Liver (tissue), 8 donors: ENCODE measurements at regions not wholly inside any gene's neighbourhood (a gene's known extent, or its start where the extent isn't known, plus 50 kb on each side); places are given as distances from the start of the nearest gene placed in this dataset.

ENCODE experiments used
- DNase-seq: peaks from one replicate; pipeline ENCODE4 v3.0.0-alpha.2; 2017; ENCODE audit warnings: low spot score
- H3K27ac ChIP-seq, 2 donors: one replicate each; pipeline ENCODE4 v1.7.0; 2013; ENCODE audit warnings: inconsistent platforms in 2 of 2, low read length in 2 of 2, control low read depth in 1 of 2, low read depth in 1 of 2, mild to moderate bottlenecking in 1 of 2
- H3K27me3 ChIP-seq, 4 donors: one replicate each; pipeline versions ENCODE4 v1.6.1 to v1.7.0; 2013; ENCODE audit warnings: low read length in 3 of 4, inconsistent platforms in 1 of 4, mild to moderate bottlenecking in 1 of 4, moderate library complexity in 1 of 4; ENCODE audit not compliant: control insufficient read depth in 4 of 4, insufficient read depth in 4 of 4
- H3K36me3 ChIP-seq, 4 donors: one replicate each; pipeline versions ENCODE4 v1.6.1 to v1.7.0; 2013; ENCODE audit warnings: low read length in 3 of 4, mild to moderate bottlenecking in 3 of 4, low read depth in 1 of 4, moderate library complexity in 1 of 4; ENCODE audit not compliant: control insufficient read depth in 4 of 4, insufficient read depth in 3 of 4
- H3K4me1 ChIP-seq, 4 donors: one replicate each; pipeline versions ENCODE4 v1.6.1 to v1.7.0; 2013; ENCODE audit warnings: low read length in 3 of 4, mild to moderate bottlenecking in 3 of 4, moderate library complexity in 1 of 4; ENCODE audit not compliant: control insufficient read depth in 4 of 4, insufficient read depth in 4 of 4
- H3K4me3 ChIP-seq, 3 donors: one replicate each; pipeline versions ENCODE4 v1.6.1 to v1.7.0; 2013; ENCODE audit warnings: low read length in 3 of 3, control low read depth in 1 of 3, low read depth in 1 of 3, mild to moderate bottlenecking in 1 of 3
- H3K9ac ChIP-seq, 2 donors: one replicate each; pipeline ENCODE4 v1.7.0; 2013; ENCODE audit warnings: low read length in 2 of 2, mild to moderate bottlenecking in 2 of 2, moderate library complexity in 2 of 2, control low read depth in 1 of 2, low read depth in 1 of 2
- H3K9me3 ChIP-seq, 4 donors: one replicate each; pipeline versions ENCODE4 v1.6.1 to v1.7.0; 2013; ENCODE audit warnings: low read length in 3 of 4; ENCODE audit not compliant: control insufficient read depth in 4 of 4
- ATF3 ChIP-seq: IDR thresholded peaks from 2 replicates; pipeline ENCODE4 v1.6.1; 2016; ENCODE audit warnings: antibody characterized with exemption
- CTCF ChIP-seq: fragments of 150-350 bp; IDR thresholded peaks from 2 replicates; pipeline ENCODE4 v1.5.1; 2017; ENCODE audit warnings: improper control_type of control experiment, low read depth, low read length; ENCODE audit not compliant: missing input control
- FOXA2 ChIP-seq: IDR thresholded peaks from 2 replicates; pipeline ENCODE4 v1.6.1; 2016; ENCODE audit warnings: antibody characterized with exemption
- HNF4G ChIP-seq: IDR thresholded peaks from 2 replicates; pipeline ENCODE4 v1.6.1; 2016; ENCODE audit warnings: antibody characterized with exemption
- JUND ChIP-seq, 2 donors: IDR thresholded peaks; 2 replicates each; pipeline ENCODE4 v1.6.1; 2016; ENCODE audit warnings: antibody characterized with exemption in 2 of 2
- MAX ChIP-seq: IDR thresholded peaks from 2 replicates; pipeline ENCODE4 v1.6.1; 2016; ENCODE audit warnings: antibody characterized with exemption
- RXRA ChIP-seq, 2 donors: IDR thresholded peaks; 2 replicates each; pipeline ENCODE4 v1.6.1; 2017 to 2018; ENCODE audit warnings: antibody characterized with exemption in 2 of 2, mild to moderate bottlenecking in 1 of 2
- SP1 ChIP-seq: IDR thresholded peaks from 2 replicates; pipeline ENCODE4 v1.6.1; 2018; ENCODE audit warnings: antibody characterized with exemption, mild to moderate bottlenecking
- TAF1 ChIP-seq: conservative IDR thresholded peaks from 2 replicates; pipeline ENCODE4 v1.6.1; 2016; ENCODE audit warnings: antibody characterized with exemption, mild to moderate bottlenecking
- YY1 ChIP-seq: IDR thresholded peaks from 2 replicates; pipeline ENCODE4 v1.6.1; 2016; ENCODE audit warnings: antibody characterized with exemption, mild to moderate bottlenecking
- WGBS: extraction: QIAGEN DNeasy Blood & Tissue Kit; methylation state at CpG from one replicate; pipeline ENCODE4 v1.1.7; 2013; 5-methylcytosine and 5-hydroxymethylcytosine counted together
- TF ChIP-seq, protein P1 (sequence below): IDR thresholded peaks from 2 replicates; pipeline ENCODE4 v1.6.1; 2016; ENCODE audit warnings: antibody characterized with exemption, mild to moderate bottlenecking
- TF ChIP-seq, protein P2 (sequence below): IDR thresholded peaks from 2 replicates; pipeline ENCODE4 v1.6.1; 2016; ENCODE audit warnings: antibody characterized with exemption
- donor health status: healthy.
- donor health status: healthy.
- donor health status: healthy.
- donor health status: healthy.
- donor health status: healthy.

- H3K4me3 ChIP-seq: no peak overlapping the region
- H3K36me3 ChIP-seq: no peaks in the 10 kb centered on the region
- H3K27me3 ChIP-seq: no peaks in the 10 kb centered on the region
- no peak for DNase-seq
- H3K4me1 ChIP-seq: peaks cover 0 to 8% (median 0%) of the 10 kb centered on the region in 4 donors
- no peak overlapping the region for H3K27ac ChIP-seq
- H3K9me3 ChIP-seq: no peaks in the 10 kb centered on the region
- H3K9ac ChIP-seq: no peak overlapping the region
- TF ChIP-seq RXRA (IDR thresholded peaks at IDR 0.05) (peak in 1 of 2 donors; percentile 36), CTCF (no peak), YY1 (no peak), FOXA2 (no peak), MAX (no peak)
- TF ChIP-seq, protein P1, sequence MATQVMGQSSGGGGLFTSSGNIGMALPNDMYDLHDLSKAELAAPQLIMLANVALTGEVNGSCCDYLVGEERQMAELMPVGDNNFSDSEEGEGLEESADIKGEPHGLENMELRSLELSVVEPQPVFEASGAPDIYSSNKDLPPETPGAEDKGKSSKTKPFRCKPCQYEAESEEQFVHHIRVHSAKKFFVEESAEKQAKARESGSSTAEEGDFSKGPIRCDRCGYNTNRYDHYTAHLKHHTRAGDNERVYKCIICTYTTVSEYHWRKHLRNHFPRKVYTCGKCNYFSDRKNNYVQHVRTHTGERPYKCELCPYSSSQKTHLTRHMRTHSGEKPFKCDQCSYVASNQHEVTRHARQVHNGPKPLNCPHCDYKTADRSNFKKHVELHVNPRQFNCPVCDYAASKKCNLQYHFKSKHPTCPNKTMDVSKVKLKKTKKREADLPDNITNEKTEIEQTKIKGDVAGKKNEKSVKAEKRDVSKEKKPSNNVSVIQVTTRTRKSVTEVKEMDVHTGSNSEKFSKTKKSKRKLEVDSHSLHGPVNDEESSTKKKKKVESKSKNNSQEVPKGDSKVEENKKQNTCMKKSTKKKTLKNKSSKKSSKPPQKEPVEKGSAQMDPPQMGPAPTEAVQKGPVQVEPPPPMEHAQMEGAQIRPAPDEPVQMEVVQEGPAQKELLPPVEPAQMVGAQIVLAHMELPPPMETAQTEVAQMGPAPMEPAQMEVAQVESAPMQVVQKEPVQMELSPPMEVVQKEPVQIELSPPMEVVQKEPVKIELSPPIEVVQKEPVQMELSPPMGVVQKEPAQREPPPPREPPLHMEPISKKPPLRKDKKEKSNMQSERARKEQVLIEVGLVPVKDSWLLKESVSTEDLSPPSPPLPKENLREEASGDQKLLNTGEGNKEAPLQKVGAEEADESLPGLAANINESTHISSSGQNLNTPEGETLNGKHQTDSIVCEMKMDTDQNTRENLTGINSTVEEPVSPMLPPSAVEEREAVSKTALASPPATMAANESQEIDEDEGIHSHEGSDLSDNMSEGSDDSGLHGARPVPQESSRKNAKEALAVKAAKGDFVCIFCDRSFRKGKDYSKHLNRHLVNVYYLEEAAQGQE: no peak
- 27% methylated on average over 2 of the region's 2 CpGs for WGBS
These were observed 750.4 kb downstream of the BRINP1 start for GRCh38 chr9:118618849-118619248.

DNA sequence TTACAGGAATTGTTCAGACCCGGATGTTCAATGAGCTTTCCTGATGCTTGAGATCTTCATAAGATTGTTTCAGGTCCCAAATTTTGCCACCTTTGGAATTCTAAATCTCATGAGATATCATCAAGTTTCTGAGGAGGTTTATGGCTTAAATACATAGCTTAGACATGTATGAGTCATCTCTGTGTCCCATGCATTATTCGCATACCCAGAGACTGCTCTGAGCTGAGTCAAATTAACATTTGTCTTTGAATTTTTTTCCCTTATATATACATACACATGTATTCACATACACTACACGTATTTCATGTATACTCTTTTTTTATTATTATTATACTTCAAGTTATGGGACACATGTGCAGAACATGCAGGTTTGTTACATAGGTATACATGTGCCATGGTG, 744.6 kb downstream of the BRINP1 start:
- no peak for TF ChIP-seq RXRA (IDR thresholded peaks at IDR 0.05)
- no peak for TF ChIP-seq ATF3
- TF ChIP-seq SP1: no peak
- TF ChIP-seq TAF1: no peak
- TF ChIP-seq MAX: no peak
- TF ChIP-seq HNF4G: no peak
- no peaks in the 10 kb centered on the region for H3K27me3 ChIP-seq
- no peak for DNase-seq
- H3K9ac ChIP-seq: no peak overlapping the region
- no peaks in the 10 kb centered on the region for H3K9me3 ChIP-seq
- no peaks in the 10 kb centered on the region for H3K4me1 ChIP-seq
- no peaks in the 10 kb centered on the region for H3K36me3 ChIP-seq
- H3K27ac ChIP-seq: no peak overlapping the region
- 74% methylated on average over 3 of the region's 3 CpGs for whole genome bisulfite sequencing
- no peak overlapping the region for H3K4me3 ChIP-seq

DNA sequence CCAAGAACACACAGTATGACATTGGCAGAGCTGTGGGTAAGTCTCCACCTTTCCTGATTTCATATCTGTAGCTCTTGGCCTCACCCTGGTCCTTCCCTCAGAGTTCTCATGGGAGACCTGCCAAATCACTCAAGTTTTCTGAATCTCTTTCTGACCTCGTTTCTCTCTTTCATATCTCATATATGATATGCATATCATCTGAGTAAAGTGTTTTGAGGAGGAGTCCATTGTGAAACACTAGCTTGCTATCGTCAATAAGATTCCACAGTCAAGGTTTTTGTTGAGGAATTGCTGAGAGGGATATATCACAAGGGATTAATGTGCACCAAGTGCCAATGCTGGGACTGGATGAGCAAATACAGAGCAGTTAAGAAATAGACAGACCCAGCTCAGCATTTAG, 739.2 kb downstream of the BRINP1 start:
- WGBS: 51% methylated on average over 2 of the region's 2 CpGs

More for the DNA sequence above, 739.2 kb downstream of the BRINP1 start:
- no peaks in the 10 kb centered on the region for H3K27me3 ChIP-seq
- H3K36me3 ChIP-seq: no peaks in the 10 kb centered on the region
- no peak overlapping the region for H3K27ac ChIP-seq
- no peaks in the 10 kb centered on the region for H3K9me3 ChIP-seq
- TF ChIP-seq FOXA2: no peak
- TF ChIP-seq, protein P2, sequence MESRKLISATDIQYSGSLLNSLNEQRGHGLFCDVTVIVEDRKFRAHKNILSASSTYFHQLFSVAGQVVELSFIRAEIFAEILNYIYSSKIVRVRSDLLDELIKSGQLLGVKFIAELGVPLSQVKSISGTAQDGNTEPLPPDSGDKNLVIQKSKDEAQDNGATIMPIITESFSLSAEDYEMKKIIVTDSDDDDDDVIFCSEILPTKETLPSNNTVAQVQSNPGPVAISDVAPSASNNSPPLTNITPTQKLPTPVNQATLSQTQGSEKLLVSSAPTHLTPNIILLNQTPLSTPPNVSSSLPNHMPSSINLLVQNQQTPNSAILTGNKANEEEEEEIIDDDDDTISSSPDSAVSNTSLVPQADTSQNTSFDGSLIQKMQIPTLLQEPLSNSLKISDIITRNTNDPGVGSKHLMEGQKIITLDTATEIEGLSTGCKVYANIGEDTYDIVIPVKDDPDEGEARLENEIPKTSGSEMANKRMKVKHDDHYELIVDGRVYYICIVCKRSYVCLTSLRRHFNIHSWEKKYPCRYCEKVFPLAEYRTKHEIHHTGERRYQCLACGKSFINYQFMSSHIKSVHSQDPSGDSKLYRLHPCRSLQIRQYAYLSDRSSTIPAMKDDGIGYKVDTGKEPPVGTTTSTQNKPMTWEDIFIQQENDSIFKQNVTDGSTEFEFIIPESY: no peak
- no peak for TF ChIP-seq RXRA (IDR thresholded peaks at IDR 0.05)
- TF ChIP-seq YY1: no peak
- TF ChIP-seq JUND (IDR thresholded peaks at IDR 0.05): no peak
- no peaks in the 10 kb centered on the region for H3K4me1 ChIP-seq
- DNase-seq: no peak
- H3K9ac ChIP-seq: no peak overlapping the region
- no peak overlapping the region for H3K4me3 ChIP-seq
